Suprapubic skin (tissue), 3 donors: ENCODE measurements at regions not wholly inside any gene's neighbourhood (a gene's known extent, or its start where the extent isn't known, plus 50 kb on each side); places are given as distances from the start of the nearest gene placed in this dataset.

ENCODE experiments used
- POLR2A ChIP-seq, 2 donors: fragments of 450-650 bp; IDR thresholded peaks; one replicate each; pipeline ENCODE4 v1.6.1; 2017; ENCODE audit warnings: antibody characterized with exemption in 2 of 2, mild to moderate bottlenecking in 2 of 2, moderate library complexity in 2 of 2
- TF ChIP-seq, protein P1 (sequence below), 2 donors: fragments of 200-600 bp in 1 of 2; fragments of 450-650 bp in 1 of 2; sonication (generic) in 1 of 2; IDR thresholded peaks; one replicate each; pipeline ENCODE4 v1.5.1; 2016 to 2019; ENCODE audit warnings: antibody characterized with exemption in 2 of 2, mild to moderate bottlenecking in 1 of 2, moderate library complexity in 1 of 2

- no peak for TF ChIP-seq POLR2A (IDR thresholded peaks at IDR 0.05)
- TF ChIP-seq, protein P1, sequence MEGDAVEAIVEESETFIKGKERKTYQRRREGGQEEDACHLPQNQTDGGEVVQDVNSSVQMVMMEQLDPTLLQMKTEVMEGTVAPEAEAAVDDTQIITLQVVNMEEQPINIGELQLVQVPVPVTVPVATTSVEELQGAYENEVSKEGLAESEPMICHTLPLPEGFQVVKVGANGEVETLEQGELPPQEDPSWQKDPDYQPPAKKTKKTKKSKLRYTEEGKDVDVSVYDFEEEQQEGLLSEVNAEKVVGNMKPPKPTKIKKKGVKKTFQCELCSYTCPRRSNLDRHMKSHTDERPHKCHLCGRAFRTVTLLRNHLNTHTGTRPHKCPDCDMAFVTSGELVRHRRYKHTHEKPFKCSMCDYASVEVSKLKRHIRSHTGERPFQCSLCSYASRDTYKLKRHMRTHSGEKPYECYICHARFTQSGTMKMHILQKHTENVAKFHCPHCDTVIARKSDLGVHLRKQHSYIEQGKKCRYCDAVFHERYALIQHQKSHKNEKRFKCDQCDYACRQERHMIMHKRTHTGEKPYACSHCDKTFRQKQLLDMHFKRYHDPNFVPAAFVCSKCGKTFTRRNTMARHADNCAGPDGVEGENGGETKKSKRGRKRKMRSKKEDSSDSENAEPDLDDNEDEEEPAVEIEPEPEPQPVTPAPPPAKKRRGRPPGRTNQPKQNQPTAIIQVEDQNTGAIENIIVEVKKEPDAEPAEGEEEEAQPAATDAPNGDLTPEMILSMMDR (IDR thresholded peaks at IDR 0.05), result no peak
These were observed 357.8 kb downstream of the DUSP6 start for GRCh38 chr12:88994537-88994936.
